Astrocyte (in vitro differentiated cells and primary cell): ENCODE measurements at regions not wholly inside any gene's neighbourhood (a gene's known extent, or its start where the extent isn't known, plus 50 kb on each side); places are given as distances from the start of the nearest gene placed in this dataset.

Experiments used
- DNase-seq: peaks from one replicate; pipeline ENCODE4 v3.0.0-alpha.2; 2010; ENCODE audit warnings: low read depth
- FAIRE-seq: peaks from 2 replicates; lab custom pipeline; 2011; peaks lifted over from hg19 to GRCh38; lab: Jason Lieb, UNC
- H2AFZ ChIP-seq: 2 replicates; pipeline ENCODE4 v1.6.0; 2012; ENCODE audit warnings: low read depth, low read length, inconsistent platforms
- H3K27ac ChIP-seq: 2 replicates; pipeline ENCODE4 v1.5.1; 2011; ENCODE audit warnings: low read depth, low read length, inconsistent platforms
- H3K27me3 ChIP-seq: 2 replicates; pipeline ENCODE4 v1.6.0; 2011; ENCODE audit warnings: low read length, inconsistent platforms; ENCODE audit not compliant: insufficient read depth
- H3K36me3 ChIP-seq: 2 replicates; pipeline ENCODE4 v1.5.1; 2011; ENCODE audit warnings: low read length, inconsistent platforms; ENCODE audit not compliant: insufficient read depth
- H3K4me1 ChIP-seq: 2 replicates; pipeline ENCODE4 v1.5.1; 2011; ENCODE audit warnings: low read length, inconsistent platforms; ENCODE audit not compliant: insufficient read depth
- H3K4me2 ChIP-seq: 2 replicates; pipeline ENCODE4 v1.6.0; 2012; ENCODE audit warnings: low read length, inconsistent platforms
- H3K4me3 ChIP-seq: 2 replicates; pipeline ENCODE4 v1.5.1; 2011; ENCODE audit warnings: low read depth, mild to moderate bottlenecking, low read length, inconsistent platforms; ENCODE audit not compliant: insufficient read depth
- H3K79me2 ChIP-seq: 2 replicates; pipeline ENCODE4 v1.6.0; 2012; ENCODE audit warnings: mild to moderate bottlenecking, low read length, inconsistent platforms; ENCODE audit not compliant: insufficient read depth
- H3K9ac ChIP-seq: 2 replicates; pipeline ENCODE4 v1.6.0; 2012; ENCODE audit warnings: mild to moderate bottlenecking, low read length, inconsistent platforms
- H3K9me3 ChIP-seq: 2 replicates; pipeline ENCODE4 v1.5.1; 2012; ENCODE audit warnings: low read depth, mild to moderate bottlenecking, low read length, inconsistent platforms; ENCODE audit not compliant: insufficient read depth
- H4K20me1 ChIP-seq: 2 replicates; pipeline ENCODE4 v1.6.0; 2012; ENCODE audit warnings: low read length, inconsistent platforms; ENCODE audit not compliant: insufficient read depth
- H3K27ac Mint-ChIP-seq: one replicate; pipeline ENCODE4 v1.8.0; 2021; ENCODE audit warnings: mild to moderate bottlenecking, mixed read lengths; ENCODE audit not compliant: unreplicated experiment
- H3K27me3 Mint-ChIP-seq: one replicate; pipeline ENCODE4 v1.8.0; 2021; ENCODE audit warnings: low read depth, mixed read lengths; ENCODE audit not compliant: unreplicated experiment
- H3K36me3 Mint-ChIP-seq: one replicate; pipeline ENCODE4 v1.8.0; 2021; ENCODE audit warnings: low read depth, mixed read lengths; ENCODE audit not compliant: unreplicated experiment
- H3K4me1 Mint-ChIP-seq: one replicate; pipeline ENCODE4 v1.8.0; 2021; ENCODE audit warnings: low read depth, mixed read lengths; ENCODE audit not compliant: unreplicated experiment
- H3K4me3 Mint-ChIP-seq: one replicate; pipeline ENCODE4 v1.8.0; 2021; ENCODE audit warnings: mild to moderate bottlenecking, moderate library complexity, mixed read lengths; ENCODE audit not compliant: unreplicated experiment
- H3K9me3 Mint-ChIP-seq: one replicate; pipeline ENCODE4 v1.8.0; 2021; ENCODE audit warnings: mild to moderate bottlenecking, mixed read lengths; ENCODE audit not compliant: unreplicated experiment
- EZH2 ChIP-seq: IDR thresholded peaks from 2 replicates; pipeline ENCODE4 v1.6.1; 2012; ENCODE audit warnings: mild to moderate bottlenecking, low read length, inconsistent platforms; ENCODE audit not compliant: insufficient read depth
- TF ChIP-seq, protein P1 (sequence below): IDR thresholded peaks from 2 replicates; pipeline ENCODE4 v1.5.1; 2011; ENCODE audit warnings: low read depth, mild to moderate bottlenecking, inconsistent platforms, low read length, moderate library complexity; ENCODE audit not compliant: insufficient read depth

DNA sequence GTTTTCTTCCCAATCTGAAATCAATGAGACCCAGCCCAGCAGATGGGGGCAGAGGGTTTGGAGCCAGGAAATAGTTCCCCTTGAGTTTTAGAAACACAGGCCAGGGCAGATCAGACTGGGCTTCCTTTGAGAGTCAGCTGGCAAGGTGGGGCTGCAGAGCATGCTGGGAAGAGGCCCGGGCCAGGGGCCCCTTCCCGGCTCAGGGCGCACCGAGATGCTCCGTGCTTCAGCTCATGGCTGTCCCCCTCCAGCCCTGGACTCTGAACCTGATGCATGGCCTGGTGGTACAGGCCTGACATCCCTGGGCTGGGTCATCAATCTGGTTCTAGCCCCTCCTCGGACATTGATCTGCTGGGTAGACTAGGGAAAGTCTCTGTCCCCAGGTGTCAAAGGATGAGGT, 65.1 kb upstream of the RUNX3 start:
- no peaks in the 10 kb centered on the region for H3K4me1 Mint-ChIP-seq
- H3K36me3 ChIP-seq: no peaks in the 10 kb centered on the region
- H3K79me2 ChIP-seq: no peaks in the 10 kb centered on the region
- no peak overlapping the region for H3K4me3 ChIP-seq
- no peak overlapping the region for H3K27ac Mint-ChIP-seq
- no peak overlapping the region for H3K9ac ChIP-seq
- H3K27ac ChIP-seq: no peak overlapping the region
- H3K4me2 ChIP-seq: no peak overlapping the region
- H3K9me3 Mint-ChIP-seq: peaks cover 7% of the 10 kb centered on the region
- no peaks in the 10 kb centered on the region for H3K4me1 ChIP-seq
- peaks cover 32% of the 10 kb centered on the region for H3K27me3 Mint-ChIP-seq
- H4K20me1 ChIP-seq: no peaks in the 10 kb centered on the region
- peaks cover 3% of the 10 kb centered on the region for H3K36me3 Mint-ChIP-seq
- FAIRE-seq: no peak
- no peak for DNase-seq
- no peaks in the 10 kb centered on the region for H3K9me3 ChIP-seq
- H3K27me3 ChIP-seq: peaks cover 24% of the 10 kb centered on the region
- TF ChIP-seq, protein P1, sequence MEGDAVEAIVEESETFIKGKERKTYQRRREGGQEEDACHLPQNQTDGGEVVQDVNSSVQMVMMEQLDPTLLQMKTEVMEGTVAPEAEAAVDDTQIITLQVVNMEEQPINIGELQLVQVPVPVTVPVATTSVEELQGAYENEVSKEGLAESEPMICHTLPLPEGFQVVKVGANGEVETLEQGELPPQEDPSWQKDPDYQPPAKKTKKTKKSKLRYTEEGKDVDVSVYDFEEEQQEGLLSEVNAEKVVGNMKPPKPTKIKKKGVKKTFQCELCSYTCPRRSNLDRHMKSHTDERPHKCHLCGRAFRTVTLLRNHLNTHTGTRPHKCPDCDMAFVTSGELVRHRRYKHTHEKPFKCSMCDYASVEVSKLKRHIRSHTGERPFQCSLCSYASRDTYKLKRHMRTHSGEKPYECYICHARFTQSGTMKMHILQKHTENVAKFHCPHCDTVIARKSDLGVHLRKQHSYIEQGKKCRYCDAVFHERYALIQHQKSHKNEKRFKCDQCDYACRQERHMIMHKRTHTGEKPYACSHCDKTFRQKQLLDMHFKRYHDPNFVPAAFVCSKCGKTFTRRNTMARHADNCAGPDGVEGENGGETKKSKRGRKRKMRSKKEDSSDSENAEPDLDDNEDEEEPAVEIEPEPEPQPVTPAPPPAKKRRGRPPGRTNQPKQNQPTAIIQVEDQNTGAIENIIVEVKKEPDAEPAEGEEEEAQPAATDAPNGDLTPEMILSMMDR: no peak
- no peak for TF ChIP-seq EZH2
- H2AFZ ChIP-seq: no peak overlapping the region
- no peak overlapping the region for H3K4me3 Mint-ChIP-seq

DNA sequence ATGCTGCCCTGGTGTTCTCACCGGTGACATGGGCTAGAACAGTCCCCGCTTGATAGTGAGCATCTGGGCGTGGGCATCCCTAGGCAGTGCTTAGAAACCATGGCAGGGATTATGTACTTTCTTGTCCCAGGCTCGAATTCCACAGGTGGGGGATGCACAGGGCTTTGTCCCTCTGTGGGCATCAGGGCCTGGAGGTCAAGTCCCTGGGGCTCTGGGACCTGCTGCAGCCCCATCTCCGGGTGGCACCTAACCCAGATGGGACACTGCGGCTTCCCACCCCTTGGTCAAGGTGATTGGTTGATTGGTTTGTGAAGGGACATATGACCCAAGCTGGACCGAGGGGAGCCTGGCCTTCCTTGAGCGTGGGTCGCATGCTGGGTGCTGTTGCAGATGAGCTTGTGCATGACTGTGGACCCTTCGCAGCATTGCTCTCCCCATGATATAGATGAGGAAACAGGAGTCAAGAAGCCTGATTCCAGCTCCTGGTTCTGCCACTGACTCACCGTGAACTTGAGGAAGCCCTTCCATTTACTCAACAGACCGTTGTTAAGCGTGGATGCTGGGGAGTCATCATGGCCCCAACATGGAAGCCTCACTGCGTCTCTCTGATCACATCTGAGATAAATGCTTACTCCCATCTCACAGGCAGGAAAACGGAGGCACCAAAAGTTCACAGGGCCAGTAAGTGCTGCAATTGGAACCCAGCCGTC, 64.0 kb upstream of the RUNX3 start:
- Mint-ChIP-seq H3K4me3 (no peak overlapping the region), H3K27me3 (peaks cover 36% of the 10 kb centered on the region), H3K27ac (no peak overlapping the region), H3K36me3 (peaks cover 1% of the 10 kb centered on the region), H3K4me1 (no peaks in the 10 kb centered on the region), H3K9me3 (peaks cover 12% of the 10 kb centered on the region)
- no peaks in the 10 kb centered on the region for H3K9me3 ChIP-seq
- no peaks in the 10 kb centered on the region for H3K4me1 ChIP-seq
- no peak overlapping the region for H3K4me2 ChIP-seq
- no peaks in the 10 kb centered on the region for H4K20me1 ChIP-seq
- H3K27ac ChIP-seq: no peak overlapping the region
- H3K4me3 ChIP-seq: no peak overlapping the region
- FAIRE-seq (no peak), DNase-seq (no peak)
- H3K9ac ChIP-seq: no peak overlapping the region
- no peaks in the 10 kb centered on the region for H3K36me3 ChIP-seq
- H3K27me3 ChIP-seq: peaks cover 27% of the 10 kb centered on the region
- H2AFZ ChIP-seq: no peak overlapping the region
- TF ChIP-seq, protein P1: no peak
- TF ChIP-seq EZH2: no peak
- no peaks in the 10 kb centered on the region for H3K79me2 ChIP-seq

DNA sequence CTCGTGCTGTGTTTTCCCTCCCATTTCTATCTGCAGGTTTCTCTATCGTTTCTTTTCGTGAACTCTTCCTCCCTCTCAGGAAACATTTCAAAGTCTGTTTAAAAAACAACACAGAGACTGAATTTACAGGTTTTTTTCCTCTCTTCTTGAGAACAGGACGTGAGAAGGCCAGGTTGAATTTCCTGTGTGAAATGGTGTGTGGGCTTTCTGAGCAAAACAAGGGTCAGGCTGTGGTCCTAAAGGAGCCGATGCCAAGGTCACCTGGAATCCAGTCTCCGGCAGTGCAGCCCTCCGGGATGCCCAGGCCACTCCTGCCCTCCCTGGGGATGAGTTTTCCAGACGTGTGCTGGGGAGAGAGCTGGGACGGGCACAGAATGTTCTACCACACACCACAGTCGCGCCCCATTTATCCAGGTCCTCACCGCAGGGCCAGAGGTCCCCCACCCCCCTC, 62.7 kb upstream of the RUNX3 start:
- no peak overlapping the region for H3K9ac ChIP-seq
- no peak overlapping the region for H3K4me3 ChIP-seq
- DNase-seq: no peak
- H3K4me2 ChIP-seq: no peak overlapping the region
- TF ChIP-seq, protein P1: no peak
- no peak for TF ChIP-seq EZH2
- Mint-ChIP-seq H3K27ac (no peak overlapping the region), H3K4me3 (no peak overlapping the region), H3K36me3 (peaks cover 1% of the 10 kb centered on the region), H3K9me3 (peaks cover 16% of the 10 kb centered on the region), H3K27me3 (peaks cover 47% of the 10 kb centered on the region), H3K4me1 (no peaks in the 10 kb centered on the region)
- H3K79me2 ChIP-seq: no peaks in the 10 kb centered on the region
- H3K4me1 ChIP-seq: no peaks in the 10 kb centered on the region
- FAIRE-seq: no peak
- H2AFZ ChIP-seq: no peak overlapping the region
- H4K20me1 ChIP-seq: no peaks in the 10 kb centered on the region
- H3K27me3 ChIP-seq: peaks cover 36% of the 10 kb centered on the region
- H3K9me3 ChIP-seq: no peaks in the 10 kb centered on the region
- H3K36me3 ChIP-seq: no peaks in the 10 kb centered on the region
- H3K27ac ChIP-seq: no peak overlapping the region
